ENCODE measurements at regions not wholly inside any gene's neighbourhood (a gene's known extent, or its start where the extent isn't known, plus 50 kb on each side); places are given as distances from the start of the nearest gene placed in this dataset.

GRCh38 chr9:16031486-16031885 is 478.6 kb downstream of the CCDC171 start:
- H3K79me1 ChIP-seq (ENCODE audit: insufficient read depth, low read depth, low read length, poor library complexity, severe bottlenecking), result no peaks in the 10 kb centered on the region
- Mint-ChIP-seq H3K9me3 (no peaks in the 10 kb centered on the region; a peak in 1 of 5 replicates), H3K4me1 (peaks cover 0 to 4% of the 10 kb centered on the region in 2 experiments; a peak in 1 of 4 replicates), H3K36me3 (ENCODE audit: insufficient read depth in 1 of 3, low read depth in 3 of 3) (no peaks in the 10 kb centered on the region), H3K4me3 (no peak overlapping the region), H3K27ac (no peak overlapping the region), H3K27me3 (ENCODE audit: low read depth) (no peaks in the 10 kb centered on the region)
- H3K23me2 ChIP-seq (ENCODE audit: insufficient read length, low read depth, low read length, poor library complexity, severe bottlenecking), result no peaks in the 10 kb centered on the region
- H2AFZ ChIP-seq (ENCODE audit: low read length), result no peak overlapping the region
- no peak overlapping the region for H2BK120ac ChIP-seq (ENCODE audit: low read depth, low read length, poor library complexity, severe bottlenecking)
- no peaks in the 10 kb centered on the region for H4K20me1 ChIP-seq (ENCODE audit: control insufficient read depth, insufficient read depth, insufficient read length)
- no peaks in the 10 kb centered on the region for H3K4me1 ChIP-seq (ENCODE audit: insufficient read depth, low read length)
- H3K27ac ChIP-seq (ENCODE audit: insufficient read length, low read depth, low read length), result no peak overlapping the region
- H3K23ac ChIP-seq (ENCODE audit: insufficient read length, low read depth, low read length), result no peak overlapping the region
- H4K8ac ChIP-seq (replicated peaks; ENCODE audit: insufficient read length, low read depth, low read length), result no peak overlapping the region
- H2BK5ac ChIP-seq (ENCODE audit: insufficient read length, low read length), result no peak overlapping the region
- WGBS (ENCODE audit: extremely low coverage, insufficient read length, low lambda C conversion rate), result no CpG with 5 or more reads among the region's 2 CpGs
- no peak overlapping the region for H4K5ac ChIP-seq (ENCODE audit: insufficient read length, low read depth, low read length)
- no peak for DNase-seq
- no peak overlapping the region for H3K56ac ChIP-seq (ENCODE audit: insufficient read length, low read depth, low read length)
- H2BK20ac ChIP-seq (ENCODE audit: low read depth, low read length, poor library complexity, severe bottlenecking), result no peak overlapping the region
- H4K91ac ChIP-seq (ENCODE audit: insufficient read length, low read depth, low read length), result no peak overlapping the region
- H3K9me3 ChIP-seq (ENCODE audit: control insufficient read depth, low read depth, low read length), result no peaks in the 10 kb centered on the region
- H3K18ac ChIP-seq (ENCODE audit: insufficient read length, low read depth, low read length), result no peak overlapping the region
- no peak overlapping the region for H2AK5ac ChIP-seq (ENCODE audit: insufficient read length, low read length)
- H3K4ac ChIP-seq (ENCODE audit: low read depth, low read length), result no peak overlapping the region
- H3K27me3 ChIP-seq (ENCODE audit: insufficient read depth, low read length), result no peaks in the 10 kb centered on the region
- H3K4me2 ChIP-seq (ENCODE audit: insufficient read depth, insufficient read length, low read length), result no peak overlapping the region
- H2BK12ac ChIP-seq (ENCODE audit: insufficient read length, low read depth, low read length), result no peak overlapping the region
- no peak for TF ChIP-seq CTCF (conservative IDR thresholded peaks at IDR 0.05)
- no peaks in the 10 kb centered on the region for H3K79me2 ChIP-seq (ENCODE audit: insufficient read depth, low read length)
- H2BK15ac ChIP-seq (ENCODE audit: low read depth, low read length), result no peak overlapping the region
- H3K9ac ChIP-seq (ENCODE audit: extremely low read depth, insufficient read length, low read length), result no peak overlapping the region
- H3K14ac ChIP-seq (ENCODE audit: insufficient read depth, low read length), result no peak overlapping the region
- no peak overlapping the region for H3T11ph ChIP-seq (ENCODE audit: low read length)
